ENCODE measurements at regions not wholly inside any gene's neighbourhood (a gene's known extent, or its start where the extent isn't known, plus 50 kb on each side); places are given as distances from the start of the nearest gene placed in this dataset.

DNA sequence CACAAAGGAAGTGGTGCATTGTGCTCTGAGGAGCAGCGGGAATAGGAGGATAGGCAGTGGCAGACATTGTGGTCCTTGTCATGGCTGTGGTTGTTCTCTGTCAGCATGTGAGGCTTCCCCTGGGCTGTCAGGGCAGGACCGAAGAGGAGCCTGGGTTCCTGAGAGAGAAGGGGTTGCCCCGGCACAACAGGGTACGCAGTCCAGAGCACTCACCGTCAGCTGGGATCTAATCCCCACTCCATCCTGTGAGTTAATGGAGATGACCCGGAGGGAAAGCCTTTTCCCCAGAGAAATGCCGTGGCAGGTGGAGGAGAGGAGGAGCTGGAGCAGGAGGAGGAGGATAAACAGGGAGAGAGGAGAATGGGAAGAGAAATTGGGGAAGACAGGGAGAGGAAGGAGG is 396.7 kb upstream of the HS6ST1 start:
- no peak for DNase-seq

GRCh38 chr2:128716299-128716721 is 397.6 kb upstream of the HS6ST1 start:
- DNase-seq = no peak

GRCh38 chr2:128717758-128718710 is 399.4 kb upstream of the HS6ST1 start:
- DNase-seq = no peak

- DNase-seq = no peak
These were observed 401.7 kb upstream of the HS6ST1 start for GRCh38 chr2:128720080-128721022.

DNA sequence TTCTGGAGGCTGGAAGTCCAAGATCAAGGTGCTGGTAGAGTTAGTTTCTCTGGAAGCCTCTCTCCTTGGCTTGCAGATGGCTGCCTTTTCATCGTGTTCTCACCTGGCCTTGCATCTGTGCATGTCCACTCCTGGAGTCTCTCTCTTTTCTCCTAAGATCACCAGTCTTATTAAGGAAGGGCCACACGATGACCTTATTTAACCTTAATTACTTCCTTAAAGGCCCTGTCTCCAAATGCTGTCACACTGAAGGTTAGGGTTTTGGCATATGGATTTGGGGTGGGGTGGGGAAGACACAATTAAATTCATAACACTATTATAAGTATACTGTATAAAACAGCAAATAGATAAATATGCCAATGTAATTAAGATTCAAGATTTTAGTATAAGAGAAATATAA is 402.4 kb upstream of the HS6ST1 start:
- DNase-seq = no peak

DNA sequence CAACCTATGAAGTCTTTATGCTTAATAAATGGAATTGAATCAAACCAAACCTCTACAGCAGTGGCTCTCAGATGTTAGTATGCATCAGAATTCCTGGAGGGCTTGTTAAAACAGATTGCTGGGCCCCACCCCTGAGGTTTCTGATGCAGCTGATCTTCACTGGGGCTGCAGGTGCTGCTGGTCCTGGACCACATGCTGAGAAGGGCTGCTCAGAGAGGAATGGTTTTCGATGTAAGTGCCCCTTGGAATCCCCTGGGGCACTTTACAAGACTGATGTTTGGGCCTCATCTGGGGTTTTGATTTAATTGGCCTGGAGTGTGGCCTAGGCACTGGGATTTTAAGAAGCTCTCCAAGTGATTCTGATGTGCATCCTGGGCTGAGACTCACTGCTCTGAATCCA is 403.8 kb upstream of the HS6ST1 start:
- no peak for DNase-seq

- no peak for DNase-seq
These were observed 405.9 kb upstream of the HS6ST1 start for GRCh38 chr2:128724547-128724946.

GRCh38 chr2:128724972-128725371 is 406.3 kb upstream of the HS6ST1 start:
- DNase-seq = no peak

GRCh38 chr2:128726236-128726635 is 407.6 kb upstream of the HS6ST1 start:
- no peak for DNase-seq

GRCh38 chr2:128726911-128727310 is 408.2 kb upstream of the HS6ST1 start:
- no peak for DNase-seq

GRCh38 chr2:128727404-128727803 is 408.7 kb upstream of the HS6ST1 start:
- DNase-seq = no peak

DNA sequence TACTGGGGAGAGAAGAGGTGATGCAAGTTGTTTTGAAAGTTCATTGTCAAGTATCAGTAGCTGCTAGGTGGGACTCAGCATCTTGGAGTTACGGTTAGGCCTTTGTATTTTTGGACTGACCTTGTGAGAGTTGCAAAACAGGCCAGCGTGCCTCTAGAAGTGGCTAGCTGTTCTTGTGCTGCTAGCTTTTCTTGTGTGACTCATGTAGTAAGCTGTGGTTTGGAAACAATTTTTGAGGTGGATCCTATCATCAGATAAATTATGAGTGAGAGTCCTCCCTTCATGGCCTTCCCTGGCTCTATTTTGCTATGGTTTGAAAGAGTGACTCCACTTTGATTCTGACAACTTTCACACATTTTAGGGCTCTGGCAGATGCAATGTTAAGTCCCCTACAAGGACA is 409.2 kb upstream of the HS6ST1 start:
- no peak for DNase-seq

DNA sequence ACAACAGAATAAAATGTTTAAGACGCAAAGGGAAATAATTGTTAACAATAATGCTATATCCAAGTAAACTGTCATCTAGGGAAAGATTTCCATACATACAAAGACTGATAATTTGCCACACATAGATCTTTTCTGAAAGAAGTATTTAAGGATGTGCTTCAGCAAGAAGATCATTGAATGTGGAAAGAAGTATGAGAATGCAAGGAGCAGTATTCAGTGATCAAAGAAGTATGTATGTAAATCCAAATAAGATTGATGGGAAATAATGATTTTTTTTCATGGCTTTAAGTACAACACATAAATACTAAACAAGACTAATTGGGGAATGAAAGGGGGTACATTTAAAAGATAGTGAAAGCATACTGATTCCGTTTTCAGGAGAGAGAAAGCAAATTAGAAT is 410.4 kb upstream of the HS6ST1 start:
- DNase-seq = no peak

- no peak for DNase-seq
These were observed 413.5 kb upstream of the HS6ST1 start for GRCh38 chr2:128731994-128732650.

DNA sequence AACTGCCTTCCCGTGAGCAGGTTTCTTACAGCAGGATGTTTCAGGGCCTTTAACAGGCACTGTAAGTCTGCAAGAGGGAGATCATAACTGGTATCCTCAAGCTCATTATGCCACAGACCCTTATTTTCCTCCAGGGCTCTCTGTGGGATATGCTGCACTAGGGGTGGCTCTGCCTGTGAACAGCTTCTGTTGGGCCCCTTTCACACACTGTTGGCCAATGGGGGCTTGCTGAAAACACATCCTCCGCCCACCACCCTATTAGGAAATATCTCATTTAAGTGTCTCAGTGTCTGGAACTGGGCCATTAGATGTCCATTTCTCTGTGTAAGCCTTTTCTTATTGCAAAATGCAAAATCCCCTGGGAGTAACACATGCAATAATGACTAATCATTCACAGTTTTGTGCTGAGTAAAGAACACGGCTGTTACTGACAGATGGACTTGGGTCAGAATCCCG is 414.3 kb upstream of the HS6ST1 start:
- DNase-seq = no peak

DNA sequence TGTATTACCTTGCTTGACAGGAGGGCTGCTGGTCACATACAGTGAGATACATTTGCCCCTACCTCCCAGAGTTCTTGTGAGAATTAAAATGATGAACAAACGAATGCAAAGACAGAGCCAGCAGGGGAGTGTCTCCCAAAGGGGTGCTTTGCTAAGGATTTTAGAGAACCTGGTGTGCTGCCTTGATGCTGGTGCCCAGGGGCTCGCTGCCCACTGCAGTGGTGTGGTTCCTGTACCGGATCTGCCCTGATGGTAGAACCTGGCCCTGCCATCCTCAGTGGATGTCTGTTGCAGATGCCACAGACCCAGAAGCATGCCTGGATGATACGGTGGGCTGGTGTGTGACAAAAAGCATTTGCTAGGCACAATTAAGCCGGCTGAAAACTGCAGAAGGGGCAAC is 414.8 kb upstream of the HS6ST1 start:
- no peak for DNase-seq

- no peak for DNase-seq
These were observed 416.0 kb upstream of the HS6ST1 start for GRCh38 chr2:128734521-128735295.

DNA sequence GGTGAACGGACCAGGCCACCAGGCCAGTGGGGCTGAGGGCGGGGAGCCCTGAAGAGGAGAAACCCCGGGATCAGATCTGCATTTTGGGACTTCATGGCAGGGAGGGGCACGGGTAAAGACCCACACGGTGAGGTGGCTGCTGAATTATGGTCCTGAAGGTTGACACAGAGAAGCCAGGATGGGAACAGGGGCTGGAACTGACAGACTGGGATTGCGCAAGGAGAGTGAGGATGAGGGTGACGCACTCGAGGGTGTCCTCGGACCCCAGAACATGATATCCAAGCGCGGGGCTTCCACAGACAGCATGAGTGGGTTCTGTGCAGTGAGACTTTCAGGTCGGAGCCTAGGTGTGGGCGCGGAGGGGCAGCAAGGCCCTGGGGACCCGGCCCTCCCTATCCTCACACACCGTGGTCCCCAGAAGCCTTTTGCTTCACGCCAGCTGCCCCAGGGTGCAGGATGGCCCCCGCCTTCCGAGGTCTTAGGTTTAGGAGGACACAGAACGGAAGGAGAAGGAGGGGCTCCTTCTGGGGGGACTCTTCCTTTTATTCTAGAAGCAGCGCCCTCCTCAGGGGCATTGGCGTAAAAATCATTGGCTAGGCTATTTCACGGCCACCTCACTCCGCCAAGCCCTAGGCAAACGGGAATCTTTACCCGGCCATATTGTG is 416.8 kb upstream of the HS6ST1 start:
- no peak for DNase-seq

- no peak for DNase-seq
These were observed 417.5 kb upstream of the HS6ST1 start for GRCh38 chr2:128736046-128736688.

DNA sequence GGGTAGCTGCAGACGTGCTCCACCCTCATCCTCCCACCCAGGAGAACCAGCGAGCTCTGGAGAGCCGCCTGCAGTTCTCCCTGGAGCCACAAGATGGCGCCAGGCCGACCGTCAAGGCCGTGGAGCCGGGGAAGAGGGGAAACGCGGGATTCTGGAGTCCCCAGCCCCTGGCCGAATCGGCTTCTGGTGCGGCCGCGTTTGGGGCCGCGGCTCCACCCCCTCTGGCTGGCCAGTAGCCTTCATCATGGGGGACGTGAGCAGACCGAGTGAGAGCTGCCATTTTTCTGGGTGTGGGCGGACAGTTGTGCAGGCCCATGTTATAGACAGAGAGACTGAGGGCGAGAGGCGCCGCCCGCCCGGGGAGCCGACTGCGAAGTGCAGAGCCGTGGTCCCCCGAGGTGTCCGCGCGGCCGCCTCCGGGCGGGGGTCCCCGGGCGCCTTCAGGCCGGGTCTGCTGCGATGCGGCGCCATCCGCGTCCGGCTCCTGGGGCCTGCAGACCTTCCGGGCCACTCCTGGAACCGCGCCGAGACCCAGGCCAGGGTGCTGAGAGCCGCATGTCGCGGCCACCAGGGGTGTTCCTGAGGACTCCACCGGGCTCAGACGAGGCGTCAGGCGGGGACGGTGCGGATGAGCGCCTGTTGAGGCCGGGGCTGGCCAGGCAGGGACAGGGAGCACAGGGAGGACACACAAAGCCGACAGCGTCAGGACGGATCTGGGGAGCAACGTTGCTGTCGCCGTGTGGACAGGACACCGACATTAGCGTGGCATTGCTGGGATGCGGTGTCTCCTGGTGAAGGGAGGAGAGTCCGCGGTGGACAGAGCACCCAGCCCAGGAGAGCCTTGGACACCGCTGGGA is 418.2 kb upstream of the HS6ST1 start:
- DNase-seq = peak; percentile 23

Data from T-helper 9 cell (primary cell).